HG03378 (cell line): ENCODE measurements at regions not wholly inside any gene's neighbourhood (a gene's known extent, or its start where the extent isn't known, plus 50 kb on each side); places are given as distances from the start of the nearest gene placed in this dataset.
A peak's percentile ranks its signal among the peaks of the same experiment; 100 is the strongest.
"Not testable (repeated sequence)": the region's sequence is repeated elsewhere in the genome, so short reads cannot be mapped to it uniquely, and the experiment has no call there.

Experiments
- ATAC-seq: cut with Tn5 transposase; IDR thresholded peaks from one replicate; pipeline ENCODE4 v1.9.1; 2021; ENCODE audit warnings: mild to moderate bottlenecking, moderate library complexity; ENCODE audit not compliant: unreplicated experiment

DNA sequence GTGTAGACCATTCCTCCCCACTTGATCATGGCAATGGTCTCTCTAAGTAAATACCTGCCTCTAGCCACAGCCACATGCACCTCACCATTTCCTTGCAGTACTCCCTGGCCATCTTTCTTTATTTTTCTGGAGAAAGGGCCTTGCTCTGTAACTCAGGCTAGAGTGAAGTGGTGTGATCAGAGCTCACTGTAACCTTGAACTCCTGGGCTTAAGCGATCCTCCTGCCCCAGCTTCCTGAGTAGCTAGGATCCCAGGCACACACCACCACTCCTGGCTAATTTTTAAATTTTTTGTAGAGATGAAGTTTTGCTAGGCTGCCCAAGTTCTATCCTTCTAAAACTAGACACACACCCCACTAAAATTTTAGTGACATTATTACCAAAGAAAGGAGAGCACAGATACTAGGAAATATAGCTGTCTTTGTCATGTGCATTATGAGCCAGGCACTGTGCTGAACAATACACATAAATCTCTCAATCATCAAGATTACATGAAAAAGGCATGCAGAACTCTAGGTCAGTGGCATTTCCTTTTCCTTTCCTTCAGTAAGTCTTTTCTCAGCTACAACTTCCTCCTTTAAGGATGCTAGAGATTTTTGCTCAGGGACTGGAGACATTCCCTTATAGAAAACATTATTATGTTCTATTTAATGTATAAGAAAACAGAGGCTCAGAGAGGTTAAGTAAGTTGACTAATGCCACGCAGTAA, 95.0 kb upstream of the SERBP1 start:
- ATAC-seq: no peak

DNA sequence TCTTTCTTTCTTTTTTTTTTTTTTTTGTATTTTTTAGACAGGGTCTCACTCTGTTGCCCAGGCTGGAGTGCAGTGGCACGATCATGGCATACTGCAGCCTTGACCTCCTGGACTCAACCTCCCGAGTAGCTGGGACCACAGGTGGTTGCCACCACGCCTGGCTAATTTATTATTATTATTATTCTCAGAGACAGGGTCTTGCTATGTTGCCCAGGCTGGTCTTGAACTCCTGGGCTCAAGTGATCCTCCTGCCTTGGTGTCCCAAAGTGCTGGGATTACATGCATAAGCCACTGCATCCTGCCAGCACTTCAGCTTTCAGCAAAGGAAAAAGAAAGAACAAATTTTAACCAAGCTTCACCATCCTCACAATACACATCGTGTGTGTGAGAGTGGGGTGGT, 97.9 kb upstream of the SERBP1 start:
- ATAC-seq: no peak

DNA sequence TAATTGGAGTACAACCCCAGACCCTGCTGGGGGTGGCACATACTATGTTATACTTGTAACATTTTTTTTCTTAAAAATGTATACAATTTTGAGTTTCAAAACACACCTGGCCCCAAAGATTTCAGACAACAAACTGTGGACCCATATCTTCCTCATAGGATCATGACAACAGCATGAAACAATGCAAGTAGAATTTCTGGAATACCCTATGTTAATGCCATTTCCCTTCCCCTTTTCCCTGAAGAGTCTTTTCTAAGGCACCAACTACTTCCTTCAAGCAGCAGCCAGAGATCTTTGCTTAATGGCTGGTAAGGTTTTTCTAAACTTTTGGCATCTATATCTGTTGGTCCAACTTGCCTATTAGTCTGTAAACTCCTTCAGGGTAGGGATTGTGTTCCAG, 99.9 kb upstream of the SERBP1 start:
- no peak for ATAC-seq

DNA sequence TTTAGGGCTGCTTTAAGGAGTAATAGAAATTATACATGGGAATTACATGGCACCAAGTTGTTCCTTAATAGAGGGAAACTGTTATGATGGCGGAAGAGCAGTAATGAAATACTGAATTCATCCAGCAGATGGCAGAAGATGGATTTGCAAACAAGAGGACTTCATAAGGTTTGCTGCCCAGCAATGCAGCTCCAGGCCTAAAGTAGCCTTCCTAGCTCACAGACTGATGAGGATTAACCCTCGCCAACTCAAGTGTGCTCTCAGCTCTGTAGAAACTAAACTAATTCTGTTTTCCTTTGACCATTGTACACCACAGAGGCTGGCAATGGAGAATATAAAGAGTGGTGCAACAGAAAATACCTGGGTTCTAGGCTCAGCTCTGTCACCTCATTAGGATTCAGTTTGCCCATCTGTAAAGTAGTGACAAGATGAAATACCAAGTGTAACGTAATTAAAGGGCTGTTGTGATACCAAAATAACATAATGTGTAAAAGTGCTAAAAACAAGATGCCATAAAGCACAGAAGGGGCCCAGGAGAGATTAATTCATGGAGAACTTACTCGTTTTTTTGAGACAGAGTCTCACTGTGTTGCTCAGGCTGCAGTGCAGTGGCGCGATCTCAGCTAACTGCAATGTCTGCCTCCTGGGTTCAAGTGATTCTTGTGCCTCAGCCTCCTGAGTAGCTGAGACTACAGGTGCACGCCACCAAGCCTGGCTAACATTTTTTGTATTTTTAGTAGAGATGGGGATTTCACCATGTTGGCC, 102.4 kb upstream of the SERBP1 start:
- peak; percentile 80 for ATAC-seq

DNA sequence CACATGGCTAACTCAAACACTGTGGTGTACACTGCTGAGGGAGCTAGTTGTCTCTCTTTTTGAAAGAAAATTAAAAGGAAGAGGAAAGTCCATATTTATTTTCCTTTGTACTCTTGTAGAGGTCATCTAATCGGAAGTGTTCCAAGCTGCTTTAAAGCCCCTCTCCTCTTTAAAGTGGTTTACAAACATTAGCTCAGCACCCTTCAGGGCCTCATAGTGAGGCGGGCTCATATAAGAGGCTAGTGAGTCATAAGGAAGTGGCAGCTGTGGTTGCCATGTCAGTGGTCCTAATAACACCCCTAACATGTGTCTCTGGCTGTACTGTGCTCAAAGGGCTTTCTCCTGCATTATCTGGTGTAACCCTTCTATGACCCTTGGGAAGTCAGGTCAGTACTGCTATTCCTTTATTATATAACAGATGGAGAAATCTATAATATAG, 104.4 kb upstream of the SERBP1 start:
- ATAC-seq: no peak

DNA sequence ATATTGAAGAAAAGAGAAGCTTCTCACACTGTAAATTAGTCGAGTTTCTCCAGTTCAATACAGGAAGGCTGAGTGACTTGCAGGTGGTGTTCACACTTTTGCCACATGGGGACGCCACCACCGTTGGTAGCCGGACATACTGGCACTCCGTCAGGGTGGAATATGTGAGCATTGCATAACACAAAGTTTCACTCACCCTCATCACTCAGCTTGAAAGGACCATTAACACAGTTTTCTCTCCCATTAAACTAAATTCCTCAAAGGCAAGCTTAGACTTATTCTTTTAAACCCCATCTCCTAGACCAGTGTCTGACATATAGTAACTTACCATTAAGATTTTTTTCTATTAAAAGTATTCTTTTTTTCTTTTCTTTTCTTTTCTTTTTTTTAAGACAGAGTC, 105.3 kb upstream of the SERBP1 start:
- peak; percentile 84 for ATAC-seq

DNA sequence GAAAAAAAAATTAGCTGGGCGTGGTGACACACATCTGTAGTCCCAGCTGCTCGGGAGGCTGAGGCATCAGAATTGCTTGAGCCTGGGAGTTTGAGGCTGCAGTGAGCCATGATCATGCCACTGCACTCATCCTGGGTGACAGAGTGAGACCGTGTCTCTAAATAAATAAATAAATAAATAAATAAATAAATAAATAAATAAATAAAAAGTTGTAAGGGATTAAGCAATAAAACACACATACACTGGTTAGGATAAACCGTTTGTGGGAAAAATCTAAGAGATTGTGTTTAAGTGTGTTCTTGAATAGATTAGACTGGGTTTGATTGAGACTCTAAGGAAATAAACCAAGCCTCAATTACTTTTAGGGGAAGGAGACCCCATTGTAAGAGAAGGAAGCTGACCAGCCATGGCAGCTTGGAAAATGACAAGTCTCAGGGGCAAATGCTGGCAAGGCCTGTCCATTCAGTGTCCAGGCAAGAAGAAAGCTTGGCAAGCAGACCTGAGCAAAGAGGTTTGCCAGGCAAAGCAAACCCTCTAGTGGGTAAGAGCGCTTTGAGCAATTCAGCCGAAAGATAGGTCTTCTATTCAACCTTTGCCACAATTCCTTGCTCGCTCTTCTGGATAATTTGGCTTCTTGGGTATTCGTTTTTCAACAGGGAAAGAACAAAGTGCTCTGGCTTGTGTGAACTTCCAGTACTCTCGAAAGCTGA, 106.9 kb upstream of the SERBP1 start:
- ATAC-seq: no peak

DNA sequence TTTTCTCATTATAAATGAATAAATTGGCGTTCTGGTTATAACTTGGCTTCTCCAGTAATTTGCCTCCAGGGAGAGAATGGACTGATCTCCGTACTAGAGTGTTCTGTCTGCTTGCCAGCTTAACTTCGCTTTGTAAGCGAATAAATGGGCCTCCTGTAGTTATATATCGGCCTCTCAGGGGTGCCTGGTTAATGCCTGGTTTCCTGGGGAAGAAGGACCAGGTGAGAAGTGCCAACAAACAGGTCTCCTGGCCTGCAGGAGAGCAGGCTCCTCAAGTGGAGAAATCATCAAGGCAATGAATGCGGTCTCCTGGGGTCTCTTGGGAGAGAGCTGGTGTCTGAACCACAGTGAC, 107.4 kb upstream of the SERBP1 start:
- ATAC-seq: no peak

DNA sequence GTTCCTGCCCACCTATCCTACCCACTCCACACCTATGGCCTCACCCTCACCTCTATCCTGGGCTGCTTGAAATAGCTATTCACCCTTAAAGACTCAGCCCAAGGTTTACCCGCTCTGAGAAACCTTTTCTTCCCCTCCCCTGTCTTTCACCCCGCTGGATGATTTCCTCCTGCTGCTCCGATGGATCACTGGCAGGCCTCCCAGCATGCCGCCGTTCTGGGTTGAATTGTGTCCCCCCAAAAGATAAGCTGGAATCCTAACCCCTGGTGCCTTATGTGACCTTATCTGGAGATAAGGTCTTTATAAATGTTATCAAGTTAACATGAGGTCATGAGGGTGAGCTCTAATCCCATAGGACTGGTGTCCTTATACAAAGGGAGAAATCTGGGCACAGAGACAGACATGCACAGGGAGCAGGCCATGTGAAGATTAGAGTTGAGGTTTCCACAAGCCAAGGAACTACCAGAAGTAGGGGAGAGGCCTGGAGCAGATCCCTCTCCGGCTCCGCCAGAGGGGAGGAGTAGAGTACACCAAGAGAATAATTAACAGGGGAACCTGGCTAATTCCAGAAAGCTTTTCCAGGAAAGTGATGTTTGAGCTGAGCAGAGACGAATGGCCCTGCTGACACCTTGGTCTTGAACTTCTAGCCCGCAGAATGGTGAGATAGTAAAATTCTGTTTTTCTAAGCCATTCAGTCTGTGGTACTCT, 110.0 kb upstream of the SERBP1 start:
- no peak for ATAC-seq

DNA sequence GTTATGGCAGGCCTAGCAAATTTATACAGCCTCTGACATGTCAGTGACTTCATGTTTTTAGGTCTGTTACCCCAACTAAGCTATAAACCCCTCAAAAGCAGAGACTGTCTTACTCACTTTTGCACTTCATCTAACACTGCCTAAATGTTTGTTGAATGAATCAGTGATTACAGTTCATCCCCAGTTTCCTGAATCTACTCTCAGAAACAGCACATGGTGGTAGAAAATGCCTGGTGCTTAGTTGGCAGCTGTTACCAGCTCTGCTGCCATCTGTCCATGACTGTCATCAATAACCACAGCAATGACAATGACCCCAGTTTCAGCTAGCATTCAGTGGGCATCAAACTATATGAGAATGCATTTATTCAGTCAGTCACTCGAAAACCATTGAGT, 110.5 kb upstream of the SERBP1 start:
- ATAC-seq: no peak

DNA sequence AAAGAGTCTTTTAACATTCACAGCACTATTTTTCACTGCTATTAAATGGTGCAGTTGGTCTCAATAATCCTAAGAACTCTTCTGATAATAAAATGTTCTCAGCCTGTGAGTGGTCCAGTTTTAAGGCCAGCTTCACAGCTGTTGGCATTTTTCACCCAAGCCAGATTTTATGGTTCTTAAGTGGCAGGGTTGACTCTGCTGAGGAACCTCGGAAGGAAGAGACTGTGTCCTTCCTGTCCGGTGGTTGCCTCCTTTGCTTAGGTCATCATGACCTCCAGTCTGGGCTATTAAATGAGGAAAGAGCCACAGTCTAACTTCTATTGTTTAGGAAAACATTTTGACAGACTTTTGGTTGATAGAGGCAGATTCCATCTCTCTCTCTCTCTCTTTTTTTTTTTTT, 112.5 kb upstream of the SERBP1 start:
- no peak for ATAC-seq

DNA sequence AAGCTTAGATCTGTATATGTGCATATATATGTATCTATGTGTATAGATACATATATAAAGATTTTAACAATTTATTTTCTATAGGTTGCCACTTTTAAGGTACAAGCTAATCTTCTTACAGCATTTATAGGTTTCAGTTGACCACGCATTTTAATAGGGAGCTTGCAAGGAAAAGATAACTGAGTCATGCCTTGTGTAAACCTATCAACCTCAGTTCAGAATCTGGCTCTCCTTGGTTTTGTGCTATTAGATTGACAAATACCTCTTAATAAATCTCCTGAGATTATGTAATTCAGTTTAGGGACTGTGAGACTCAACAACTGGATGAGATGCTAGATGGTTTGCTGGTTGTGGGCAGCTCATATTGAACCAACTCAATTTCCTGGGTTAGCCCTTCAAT, 114.7 kb upstream of the SERBP1 start:
- ATAC-seq: no peak

DNA sequence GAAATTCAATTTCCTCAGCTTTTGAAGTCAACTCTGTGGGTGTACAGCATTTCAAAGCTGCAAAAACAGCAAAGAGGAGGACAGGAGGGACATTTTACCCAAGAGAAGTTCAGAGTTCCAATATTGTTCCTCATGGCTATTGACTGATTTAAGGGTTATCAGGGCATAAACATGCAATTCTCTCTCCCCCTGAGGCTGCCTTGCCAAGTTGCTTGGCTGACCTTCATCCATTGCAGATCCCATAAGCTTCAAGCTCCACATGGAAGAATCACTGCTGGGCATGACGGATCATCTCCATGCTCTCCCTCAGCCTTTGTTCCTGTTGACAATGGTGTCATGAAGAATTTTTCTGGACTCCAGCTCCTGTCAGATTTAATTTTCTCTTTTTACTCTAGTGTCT, 115.2 kb upstream of the SERBP1 start:
- no peak for ATAC-seq

DNA sequence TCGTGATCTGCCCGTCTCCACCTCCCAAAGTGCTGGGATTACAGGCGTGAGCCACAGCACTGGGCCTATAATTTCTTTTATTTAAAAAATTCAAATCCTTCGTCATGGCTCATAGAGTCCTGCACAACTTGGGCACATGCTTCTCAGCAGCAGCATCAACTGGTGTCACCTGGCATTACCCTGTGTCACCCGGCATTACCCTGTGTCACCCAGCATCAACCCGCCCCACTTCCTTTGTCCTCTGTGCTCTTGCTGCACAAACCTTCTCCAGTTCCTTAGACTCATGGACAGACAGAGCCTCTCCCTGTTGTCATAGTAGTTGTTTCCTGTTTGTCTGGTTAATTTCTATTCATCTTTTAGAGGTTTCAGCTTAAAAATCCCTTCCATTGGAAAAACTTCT, 121.2 kb upstream of the SERBP1 start:
- ATAC-seq: no peak

DNA sequence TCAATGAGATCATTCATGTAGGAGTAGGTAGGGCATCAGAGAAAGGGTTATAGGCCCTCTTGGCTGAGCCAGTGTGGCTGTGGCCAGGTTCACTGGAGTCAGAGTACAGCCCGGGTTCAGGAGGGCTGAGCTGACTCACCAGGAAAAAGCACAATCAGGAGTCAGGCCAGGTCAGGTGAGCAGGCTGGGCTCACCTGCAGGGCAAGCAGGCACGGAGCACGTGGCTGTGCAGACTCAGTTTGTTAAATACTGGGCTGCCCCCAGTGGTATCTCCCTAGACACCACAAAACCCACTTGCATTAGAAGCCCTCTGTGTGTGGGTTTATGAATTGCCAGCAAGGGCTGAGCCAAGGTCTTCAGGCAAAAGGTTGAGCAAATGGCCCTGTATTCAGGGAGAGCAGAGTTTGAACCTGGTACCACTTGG, 122.1 kb upstream of the SERBP1 start:
- no peak for ATAC-seq

DNA sequence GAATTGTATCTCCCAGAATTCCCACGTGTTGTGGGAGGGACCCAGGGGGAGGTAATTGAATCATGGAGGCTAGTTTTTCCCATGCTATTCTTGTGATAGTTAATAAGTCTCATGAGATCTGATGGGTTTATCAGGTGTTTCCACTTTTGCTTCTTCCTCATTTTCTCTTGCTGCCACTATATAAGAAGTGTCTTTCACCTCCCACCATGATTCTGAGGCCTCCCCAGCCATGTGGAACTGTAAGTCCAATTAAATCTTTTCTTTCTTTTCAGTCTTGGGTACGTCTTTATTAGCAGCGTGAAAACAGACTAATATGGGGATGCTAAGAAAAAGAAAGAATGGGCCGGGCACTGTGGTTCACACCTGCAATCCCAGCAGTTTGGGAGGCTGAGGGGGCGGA, 124.0 kb upstream of the SERBP1 start:
- not testable (repeated sequence) for ATAC-seq

DNA sequence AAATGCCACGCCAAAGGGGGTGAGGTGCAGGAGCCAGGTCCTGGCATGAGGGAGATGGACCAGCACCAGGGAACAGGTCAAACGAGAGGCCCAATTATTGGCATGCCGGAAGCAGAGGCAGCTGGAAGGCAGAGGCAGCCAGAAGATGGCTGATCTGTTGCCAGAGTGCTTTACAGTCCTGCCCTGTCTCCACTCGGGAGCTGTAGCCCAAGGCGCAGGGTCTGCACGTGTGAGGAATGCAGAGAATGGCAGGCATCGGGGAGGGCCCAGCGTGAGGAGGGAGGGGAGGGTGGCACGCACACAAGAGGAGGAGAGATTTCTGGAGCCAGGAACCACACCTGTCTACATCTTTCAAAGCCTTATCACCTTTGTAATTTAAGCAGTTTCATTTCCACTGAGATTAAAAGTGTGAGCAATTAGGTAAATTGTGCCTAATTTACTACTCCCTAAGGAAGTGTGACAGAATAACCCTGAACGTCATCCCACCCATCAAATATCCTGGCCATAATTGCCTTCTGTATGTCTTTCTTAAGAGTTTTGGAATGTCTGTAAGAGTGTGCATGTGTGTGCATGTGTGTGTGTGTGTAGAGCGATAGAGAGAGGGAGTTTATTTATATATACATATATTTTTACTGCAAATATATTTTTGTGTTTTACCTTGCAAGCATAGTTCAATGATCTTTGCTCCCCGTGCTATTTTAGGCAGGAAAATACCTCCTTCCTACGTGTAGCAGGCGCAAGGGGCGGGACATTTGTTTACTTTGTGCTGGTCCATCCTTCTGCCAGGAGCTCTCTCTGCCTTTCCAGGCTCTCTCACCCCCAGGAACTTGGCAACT, 125.5 kb upstream of the SERBP1 start:
- ATAC-seq: no peak

DNA sequence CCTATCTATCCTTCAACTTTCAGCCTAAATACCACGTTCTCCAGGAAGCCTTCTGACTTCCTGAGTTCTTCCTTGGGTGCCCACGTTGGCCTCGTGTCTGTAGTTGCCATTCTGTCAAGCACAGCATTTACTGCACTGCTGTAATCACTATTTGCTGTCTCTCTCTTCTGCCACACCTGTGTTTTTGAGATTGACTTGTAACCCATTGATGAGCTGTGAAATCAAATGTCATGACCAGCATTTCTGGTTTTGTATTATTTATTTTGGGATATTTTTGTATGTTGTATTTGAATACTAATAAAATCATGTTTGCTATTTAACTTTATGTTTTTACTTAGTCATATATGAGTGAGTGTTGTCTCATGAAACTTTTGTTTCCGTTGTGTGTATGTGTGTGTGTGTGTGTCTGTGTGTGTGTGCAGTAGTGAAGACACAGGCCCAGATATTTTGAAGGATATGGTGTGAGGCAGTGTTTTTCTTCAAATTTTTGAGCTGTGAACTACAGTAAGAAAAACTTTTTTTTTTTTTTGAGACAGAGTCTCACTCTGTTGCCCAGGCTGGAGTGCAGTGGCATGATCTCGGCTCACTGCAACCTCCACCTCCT, 126.2 kb upstream of the SERBP1 start:
- ATAC-seq: no peak

DNA sequence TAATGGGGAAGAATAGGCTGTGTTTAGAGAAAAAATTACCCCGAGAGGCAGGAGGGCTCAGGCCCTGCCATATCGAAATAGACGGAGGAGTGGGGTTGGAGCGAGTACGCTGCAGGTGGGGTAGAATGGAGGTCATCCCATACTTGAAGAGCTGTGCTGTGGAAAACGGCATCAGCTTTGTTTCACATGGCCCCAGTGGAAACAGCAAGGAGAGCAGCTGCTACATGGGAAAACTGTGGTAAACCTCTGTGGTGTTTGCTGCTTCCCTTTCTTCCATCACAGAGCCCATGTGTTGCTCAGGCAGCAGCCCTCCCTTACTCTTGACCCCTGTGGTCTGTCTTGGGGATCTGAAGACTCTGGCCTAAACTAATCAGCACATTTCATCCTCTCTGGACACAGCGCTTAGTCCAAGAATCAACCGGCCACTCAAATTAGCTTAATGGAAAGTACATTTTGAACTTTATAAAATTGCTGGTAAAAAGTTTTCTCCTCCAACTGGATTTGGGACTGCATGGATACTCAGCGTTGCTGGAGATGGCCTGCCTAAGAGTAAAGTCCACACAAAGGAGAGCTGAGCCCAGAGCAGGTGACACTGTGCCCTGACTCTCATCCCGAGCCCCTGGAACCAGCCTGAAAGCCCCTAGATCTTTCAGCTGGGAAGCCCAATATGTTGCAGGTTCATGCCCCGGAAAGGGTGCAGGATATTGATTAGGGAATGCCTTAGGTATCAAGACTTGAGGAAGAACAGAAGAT, 127.1 kb upstream of the GADD45A start:
- ATAC-seq: no peak
